ENCODE measurements at regions not wholly inside any gene's neighbourhood (a gene's known extent, or its start where the extent isn't known, plus 50 kb on each side); places are given as distances from the start of the nearest gene placed in this dataset.

- no peak for TF ChIP-seq POLR2AphosphoS5 (IDR thresholded peaks at IDR 0.05; ENCODE audit: low read depth)
- no peak for TF ChIP-seq REST (IDR thresholded peaks at IDR 0.05; ENCODE audit: insufficient replicate concordance, low read depth)
- no peak for TF ChIP-seq GABPA (IDR thresholded peaks at IDR 0.05; ENCODE audit: low read depth)
- TF ChIP-seq SPI1 (IDR thresholded peaks at IDR 0.05; ENCODE audit: borderline replicate concordance, low read depth): no peak
- TF ChIP-seq CTCF (IDR thresholded peaks at IDR 0.05; ENCODE audit: insufficient read depth, low read length): no peak
- H3K27ac ChIP-seq (replicated peaks): no peak overlapping the region
- H3K27me3 ChIP-seq (ENCODE audit: insufficient read depth, poor library complexity, severe bottlenecking): no peaks in the 10 kb centered on the region
- no peak overlapping the region for H3K4me3 ChIP-seq (replicated peaks; ENCODE audit: insufficient read depth, low read length)
- DNase-seq (ENCODE audit: low read depth in 1 of 2, low spot score in 1 of 2): no peak
These were observed 78.3 kb downstream of the ADAMTS1 start for GRCh38 chr21:26766826-26767325.

- Histone ChIP-seq H3K27ac (replicated peaks) (no peak overlapping the region), H3K27me3 (ENCODE audit: insufficient read depth, poor library complexity, severe bottlenecking) (no peaks in the 10 kb centered on the region), H3K4me3 (replicated peaks; ENCODE audit: insufficient read depth, low read length) (no peak overlapping the region)
- DNase-seq (ENCODE audit: low read depth in 1 of 2, low spot score in 1 of 2): no peak
- no peak for TF ChIP-seq POLR2AphosphoS5 (IDR thresholded peaks at IDR 0.05; ENCODE audit: low read depth)
- TF ChIP-seq CTCF (IDR thresholded peaks at IDR 0.05; ENCODE audit: insufficient read depth, low read length): no peak
- no peak for TF ChIP-seq REST (IDR thresholded peaks at IDR 0.05; ENCODE audit: insufficient replicate concordance, low read depth)
- TF ChIP-seq SPI1 (IDR thresholded peaks at IDR 0.05; ENCODE audit: borderline replicate concordance, low read depth): no peak
- no peak for TF ChIP-seq GABPA (IDR thresholded peaks at IDR 0.05; ENCODE audit: low read depth)
These were observed 83.9 kb downstream of the ADAMTS1 start for GRCh38 chr21:26761174-26761915.

- H3K27ac ChIP-seq (replicated peaks): no peak overlapping the region
- no peak overlapping the region for H3K4me3 ChIP-seq (replicated peaks; ENCODE audit: insufficient read depth, low read length)
- TF ChIP-seq SPI1 (IDR thresholded peaks at IDR 0.05; ENCODE audit: borderline replicate concordance, low read depth): no peak
- no peak for TF ChIP-seq CTCF (IDR thresholded peaks at IDR 0.05; ENCODE audit: insufficient read depth, low read length)
- no peak for TF ChIP-seq REST (IDR thresholded peaks at IDR 0.05; ENCODE audit: insufficient replicate concordance, low read depth)
- TF ChIP-seq GABPA (IDR thresholded peaks at IDR 0.05; ENCODE audit: low read depth): no peak
- no peak for TF ChIP-seq POLR2AphosphoS5 (IDR thresholded peaks at IDR 0.05; ENCODE audit: low read depth)
- no peaks in the 10 kb centered on the region for H3K27me3 ChIP-seq (ENCODE audit: insufficient read depth, poor library complexity, severe bottlenecking)
- no peak for DNase-seq (ENCODE audit: low read depth in 1 of 2, low spot score in 1 of 2)
These were observed 85.5 kb downstream of the ADAMTS1 start for GRCh38 chr21:26759731-26760130.
